GM23338 (cell line): ENCODE measurements at regions not wholly inside any gene's neighbourhood (a gene's known extent, or its start where the extent isn't known, plus 50 kb on each side); places are given as distances from the start of the nearest gene placed in this dataset.

Experiments
- ATAC-seq: fragments of 200-7000 bp; cut with Tn5 transposase; 3 replicates; pipeline ENCODE4 v1.9.1; 2020
- DNase-seq: peaks from one replicate; pipeline ENCODE4 v3.0.0-alpha.2; 2015; ENCODE audit warnings: low spot score
- H2AFZ ChIP-seq: fragments of 200-600 bp; sonication (generic); 2 replicates; pipeline ENCODE4 v1.8.0; 2016; ENCODE audit warnings: antibody characterized with exemption, mild to moderate bottlenecking, moderate library complexity
- H3F3A ChIP-seq: fragments of 200-600 bp; sonication (generic); replicated peaks from 2 replicates; pipeline ENCODE4 v1.8.0; 2017; ENCODE audit warnings: antibody characterized with exemption, mixed run types, low read depth
- H3K27ac ChIP-seq: fragments of 200-600 bp; sonication (generic); 2 replicates; pipeline ENCODE4 v1.6.1; 2016; ENCODE audit warnings: low read depth
- H3K27me3 ChIP-seq: fragments of 200-600 bp; sonication (generic); 2 replicates; pipeline ENCODE4 v1.8.0; 2016; ENCODE audit warnings: mild to moderate bottlenecking, mixed run types, moderate library complexity; ENCODE audit not compliant: insufficient read depth
- H3K36me3 ChIP-seq: fragments of 200-600 bp; sonication (generic); 2 replicates; pipeline ENCODE4 v1.8.0; 2016; ENCODE audit warnings: mild to moderate bottlenecking; ENCODE audit not compliant: insufficient read depth
- H3K4me1 ChIP-seq: fragments of 200-600 bp; sonication (generic); 2 replicates; pipeline ENCODE4 v1.8.0; 2016; ENCODE audit warnings: mild to moderate bottlenecking, moderate library complexity; ENCODE audit not compliant: insufficient read depth
- H3K4me2 ChIP-seq: fragments of 200-600 bp; sonication (generic); 2 replicates; pipeline ENCODE4 v1.7.1; 2017; ENCODE audit warnings: mixed run types
- H3K4me3 ChIP-seq: fragments of 200-600 bp; sonication (generic); 2 replicates; pipeline ENCODE4 v1.6.1; 2016; ENCODE audit warnings: mixed run types
- H3K79me2 ChIP-seq: fragments of 200-600 bp; sonication (generic); replicated peaks from 2 replicates; pipeline ENCODE4 v1.8.0; 2017; ENCODE audit warnings: mild to moderate bottlenecking; ENCODE audit not compliant: insufficient read depth
- H3K9me2 ChIP-seq: fragments of 200-600 bp; sonication (generic); 2 replicates; pipeline ENCODE4 v1.8.0; 2017; ENCODE audit not compliant: insufficient read depth
- H4K20me1 ChIP-seq: fragments of 200-600 bp; sonication (generic); replicated peaks from 2 replicates; pipeline ENCODE4 v1.8.0; 2017; ENCODE audit warnings: mild to moderate bottlenecking; ENCODE audit not compliant: insufficient read depth
- H3K27ac Mint-ChIP-seq: 2 replicates; pipeline ENCODE4 v1.8.0; 2020; ENCODE audit warnings: inconsistent platforms, mild to moderate bottlenecking, moderate library complexity, mixed read lengths
- H3K27me3 Mint-ChIP-seq: 3 replicates; pipeline ENCODE4 v1.8.0; 2022; ENCODE audit warnings: low read depth, mild to moderate bottlenecking, moderate library complexity, mixed read lengths, inconsistent platforms; ENCODE audit not compliant: insufficient read depth, poor library complexity
- H3K36me3 Mint-ChIP-seq: 3 replicates; pipeline ENCODE4 v1.8.0; 2021; ENCODE audit warnings: low read depth, mild to moderate bottlenecking, inconsistent platforms, moderate library complexity, mixed read lengths
- H3K4me1 Mint-ChIP-seq: 3 replicates; pipeline ENCODE4 v1.8.0; 2020; ENCODE audit warnings: mild to moderate bottlenecking, inconsistent platforms, mixed read lengths
- H3K4me3 Mint-ChIP-seq: 3 replicates; pipeline ENCODE4 v1.8.0; 2021; ENCODE audit warnings: moderate library complexity, mild to moderate bottlenecking, inconsistent platforms, mixed read lengths
- H3K9me3 Mint-ChIP-seq: 3 replicates; pipeline ENCODE4 v1.8.0; 2020; ENCODE audit warnings: moderate library complexity, mild to moderate bottlenecking, inconsistent platforms, mixed read lengths
- REST ChIP-seq: IDR thresholded peaks from one replicate; pipeline ENCODE4 v1.6.1; 2018; ENCODE audit warnings: antibody characterized with exemption; ENCODE audit not compliant: unreplicated experiment
- STAT1 ChIP-seq: IDR thresholded peaks from one replicate; pipeline ENCODE4 v1.6.1; 2016; ENCODE audit warnings: antibody characterized with exemption; ENCODE audit not compliant: unreplicated experiment
- ZNF114 ChIP-seq: fragments of 250-450 bp; sonication (Bioruptor Pico); IDR thresholded peaks from 2 replicates; pipeline ENCODE4 v1.5.0; 2020; ENCODE audit warnings: mild to moderate bottlenecking, moderate library complexity
- ZNF462 ChIP-seq: fragments of 250-450 bp; sonication (Bioruptor Pico); IDR thresholded peaks from 2 replicates; pipeline ENCODE4 v1.5.0; 2020; ENCODE audit warnings: mild to moderate bottlenecking, moderate library complexity
- TF ChIP-seq, protein P1 (sequence below): IDR thresholded peaks from 2 replicates; pipeline ENCODE4 v1.6.1; 2016; ENCODE audit warnings: antibody characterized with exemption
- TF ChIP-seq, protein P2 (sequence below), 2 experiments: fragments of 200-600 bp in 1 of 2; sonication (generic) in 1 of 2; conservative IDR thresholded peaks; 2 replicates each; pipeline versions ENCODE4 v1.5.1 to v1.6.1; 2016 to 2017; ENCODE audit warnings: antibody characterized with exemption in 2 of 2, low read depth in 2 of 2, mild to moderate bottlenecking in 2 of 2, moderate library complexity in 1 of 2

DNA sequence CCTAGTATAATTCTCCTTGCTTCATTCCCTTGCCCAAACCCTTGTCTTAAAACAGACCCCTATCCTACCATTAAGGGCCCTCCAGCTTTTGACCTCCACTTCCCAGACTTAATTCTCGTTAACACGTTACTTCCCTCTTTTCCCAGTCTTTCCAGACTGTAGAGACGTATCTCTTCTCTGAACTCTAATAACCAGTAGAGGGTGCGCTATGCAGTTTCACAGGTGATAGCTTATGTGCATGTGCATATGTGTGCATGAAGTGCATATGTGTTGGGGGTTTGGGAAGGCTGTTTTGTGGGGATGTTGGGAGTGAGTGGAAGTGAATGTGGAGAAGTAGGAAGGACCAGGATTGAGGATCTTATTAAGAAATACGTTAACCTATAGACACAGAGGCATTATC, 78.1 kb upstream of the CCDC190 start:
- Mint-ChIP-seq H3K27me3 (no peaks in the 10 kb centered on the region), H3K36me3 (no peaks in the 10 kb centered on the region), H3K27ac (no peak overlapping the region), H3K9me3 (no peaks in the 10 kb centered on the region), H3K4me3 (no peak overlapping the region), H3K4me1 (peaks cover 5% of the 10 kb centered on the region)
- no peak overlapping the region for H2AFZ ChIP-seq
- H3F3A ChIP-seq: no peaks in the 10 kb centered on the region
- DNase-seq (no peak), ATAC-seq (no peak)
- no peaks in the 10 kb centered on the region; the same call in 1 of the 2 replicates for H3K9me2 ChIP-seq
- H3K79me2 ChIP-seq: no peaks in the 10 kb centered on the region
- no peak for TF ChIP-seq ZNF114
- TF ChIP-seq, protein P1, sequence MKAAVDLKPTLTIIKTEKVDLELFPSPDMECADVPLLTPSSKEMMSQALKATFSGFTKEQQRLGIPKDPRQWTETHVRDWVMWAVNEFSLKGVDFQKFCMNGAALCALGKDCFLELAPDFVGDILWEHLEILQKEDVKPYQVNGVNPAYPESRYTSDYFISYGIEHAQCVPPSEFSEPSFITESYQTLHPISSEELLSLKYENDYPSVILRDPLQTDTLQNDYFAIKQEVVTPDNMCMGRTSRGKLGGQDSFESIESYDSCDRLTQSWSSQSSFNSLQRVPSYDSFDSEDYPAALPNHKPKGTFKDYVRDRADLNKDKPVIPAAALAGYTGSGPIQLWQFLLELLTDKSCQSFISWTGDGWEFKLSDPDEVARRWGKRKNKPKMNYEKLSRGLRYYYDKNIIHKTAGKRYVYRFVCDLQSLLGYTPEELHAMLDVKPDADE: no peak
- no peak overlapping the region for H3K27ac ChIP-seq
- H4K20me1 ChIP-seq: no peaks in the 10 kb centered on the region
- no peak overlapping the region for H3K4me3 ChIP-seq
- no peak overlapping the region for H3K4me2 ChIP-seq
- no peaks in the 10 kb centered on the region for H3K27me3 ChIP-seq
- H3K36me3 ChIP-seq: no peaks in the 10 kb centered on the region
- H3K4me1 ChIP-seq: no peaks in the 10 kb centered on the region

- H3K27ac ChIP-seq: no peak overlapping the region
- Mint-ChIP-seq H3K4me1 (peaks cover 1% of the 10 kb centered on the region; the same call in 2 of the 3 replicates), H3K4me3 (no peak overlapping the region), H3K27ac (no peak overlapping the region), H3K36me3 (no peaks in the 10 kb centered on the region), H3K27me3 (no peaks in the 10 kb centered on the region), H3K9me3 (no peaks in the 10 kb centered on the region)
- no peaks in the 10 kb centered on the region; the same call in 1 of the 2 replicates for H3K9me2 ChIP-seq
- ATAC-seq (no peak), DNase-seq (no peak)
- no peaks in the 10 kb centered on the region for H4K20me1 ChIP-seq
- H3K4me3 ChIP-seq: no peak overlapping the region
- no peak overlapping the region for H2AFZ ChIP-seq
- no peaks in the 10 kb centered on the region for H3K79me2 ChIP-seq
- H3K27me3 ChIP-seq: no peaks in the 10 kb centered on the region
- H3K36me3 ChIP-seq: no peaks in the 10 kb centered on the region
- no peaks in the 10 kb centered on the region for H3F3A ChIP-seq
- no peaks in the 10 kb centered on the region for H3K4me1 ChIP-seq
- H3K4me2 ChIP-seq: no peak overlapping the region
- no peak for TF ChIP-seq ZNF462 (CRISPR knock-in tag)
- TF ChIP-seq STAT1: no peak
- TF ChIP-seq REST: no peak
- TF ChIP-seq, protein P1: no peak
- TF ChIP-seq, protein P2, sequence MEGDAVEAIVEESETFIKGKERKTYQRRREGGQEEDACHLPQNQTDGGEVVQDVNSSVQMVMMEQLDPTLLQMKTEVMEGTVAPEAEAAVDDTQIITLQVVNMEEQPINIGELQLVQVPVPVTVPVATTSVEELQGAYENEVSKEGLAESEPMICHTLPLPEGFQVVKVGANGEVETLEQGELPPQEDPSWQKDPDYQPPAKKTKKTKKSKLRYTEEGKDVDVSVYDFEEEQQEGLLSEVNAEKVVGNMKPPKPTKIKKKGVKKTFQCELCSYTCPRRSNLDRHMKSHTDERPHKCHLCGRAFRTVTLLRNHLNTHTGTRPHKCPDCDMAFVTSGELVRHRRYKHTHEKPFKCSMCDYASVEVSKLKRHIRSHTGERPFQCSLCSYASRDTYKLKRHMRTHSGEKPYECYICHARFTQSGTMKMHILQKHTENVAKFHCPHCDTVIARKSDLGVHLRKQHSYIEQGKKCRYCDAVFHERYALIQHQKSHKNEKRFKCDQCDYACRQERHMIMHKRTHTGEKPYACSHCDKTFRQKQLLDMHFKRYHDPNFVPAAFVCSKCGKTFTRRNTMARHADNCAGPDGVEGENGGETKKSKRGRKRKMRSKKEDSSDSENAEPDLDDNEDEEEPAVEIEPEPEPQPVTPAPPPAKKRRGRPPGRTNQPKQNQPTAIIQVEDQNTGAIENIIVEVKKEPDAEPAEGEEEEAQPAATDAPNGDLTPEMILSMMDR (conservative IDR thresholded peaks at IDR 0.05; ENCODE audit: low read depth in 2 of 2): no peak
These were observed 76.9 kb upstream of the CCDC190 start for GRCh38 chr1:162937716-162938395.
